ENCODE measurements at regions not wholly inside any gene's neighbourhood (a gene's known extent, or its start where the extent isn't known, plus 50 kb on each side); places are given as distances from the start of the nearest gene placed in this dataset.

DNA sequence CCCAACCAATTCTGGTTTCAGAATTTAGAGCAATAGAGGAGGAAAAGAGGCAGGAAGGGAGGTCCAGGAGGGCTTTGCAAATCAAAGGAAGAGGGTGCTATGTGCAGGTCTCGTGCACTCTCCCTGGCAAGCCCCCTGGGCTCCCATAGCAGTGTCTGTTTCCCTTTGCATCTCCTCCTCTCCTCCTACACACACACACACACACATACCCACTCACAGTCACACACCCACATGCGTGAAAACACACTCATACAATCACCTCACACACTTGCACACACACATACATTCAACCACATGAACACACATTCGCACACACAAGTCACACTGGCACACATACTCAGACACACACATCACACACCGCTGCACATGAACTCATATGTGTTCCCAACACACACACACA, 105.3 kb downstream of the OAT start:
- DNase-seq (ENCODE audit: low read depth), result no peak
- no peak overlapping the region for H3K4me3 ChIP-seq (ENCODE audit: low read depth, low read length)
- TF ChIP-seq, protein P1, sequence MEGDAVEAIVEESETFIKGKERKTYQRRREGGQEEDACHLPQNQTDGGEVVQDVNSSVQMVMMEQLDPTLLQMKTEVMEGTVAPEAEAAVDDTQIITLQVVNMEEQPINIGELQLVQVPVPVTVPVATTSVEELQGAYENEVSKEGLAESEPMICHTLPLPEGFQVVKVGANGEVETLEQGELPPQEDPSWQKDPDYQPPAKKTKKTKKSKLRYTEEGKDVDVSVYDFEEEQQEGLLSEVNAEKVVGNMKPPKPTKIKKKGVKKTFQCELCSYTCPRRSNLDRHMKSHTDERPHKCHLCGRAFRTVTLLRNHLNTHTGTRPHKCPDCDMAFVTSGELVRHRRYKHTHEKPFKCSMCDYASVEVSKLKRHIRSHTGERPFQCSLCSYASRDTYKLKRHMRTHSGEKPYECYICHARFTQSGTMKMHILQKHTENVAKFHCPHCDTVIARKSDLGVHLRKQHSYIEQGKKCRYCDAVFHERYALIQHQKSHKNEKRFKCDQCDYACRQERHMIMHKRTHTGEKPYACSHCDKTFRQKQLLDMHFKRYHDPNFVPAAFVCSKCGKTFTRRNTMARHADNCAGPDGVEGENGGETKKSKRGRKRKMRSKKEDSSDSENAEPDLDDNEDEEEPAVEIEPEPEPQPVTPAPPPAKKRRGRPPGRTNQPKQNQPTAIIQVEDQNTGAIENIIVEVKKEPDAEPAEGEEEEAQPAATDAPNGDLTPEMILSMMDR (IDR thresholded peaks at IDR 0.05; ENCODE audit: insufficient read depth, low read depth, low read length), result no peak

DNA sequence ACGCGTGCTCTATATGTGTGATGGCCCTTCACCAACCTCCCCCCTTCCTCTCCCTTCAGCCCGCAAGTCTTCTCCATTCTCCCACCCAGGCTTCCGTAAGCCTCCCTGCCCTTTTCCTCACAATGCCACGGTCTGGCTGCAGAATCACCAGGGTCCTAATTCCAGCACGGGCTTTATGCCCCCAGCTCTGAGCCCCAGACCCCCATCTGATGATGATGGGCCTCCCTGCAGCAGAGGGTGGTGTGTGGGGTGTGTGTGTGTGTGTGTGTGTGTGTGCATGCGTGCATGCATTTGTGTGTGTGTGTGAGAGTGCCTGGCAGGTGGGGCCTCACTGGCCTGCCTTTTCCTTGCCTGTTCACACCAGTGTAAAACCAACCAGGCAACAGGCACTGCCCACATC, 109.9 kb downstream of the OAT start:
- H3K4me3 ChIP-seq (ENCODE audit: low read depth, low read length), result no peak overlapping the region
- TF ChIP-seq, protein P1 (IDR thresholded peaks at IDR 0.05; ENCODE audit: insufficient read depth, low read depth, low read length), result no peak
- DNase-seq (ENCODE audit: low read depth), result no peak

DNA sequence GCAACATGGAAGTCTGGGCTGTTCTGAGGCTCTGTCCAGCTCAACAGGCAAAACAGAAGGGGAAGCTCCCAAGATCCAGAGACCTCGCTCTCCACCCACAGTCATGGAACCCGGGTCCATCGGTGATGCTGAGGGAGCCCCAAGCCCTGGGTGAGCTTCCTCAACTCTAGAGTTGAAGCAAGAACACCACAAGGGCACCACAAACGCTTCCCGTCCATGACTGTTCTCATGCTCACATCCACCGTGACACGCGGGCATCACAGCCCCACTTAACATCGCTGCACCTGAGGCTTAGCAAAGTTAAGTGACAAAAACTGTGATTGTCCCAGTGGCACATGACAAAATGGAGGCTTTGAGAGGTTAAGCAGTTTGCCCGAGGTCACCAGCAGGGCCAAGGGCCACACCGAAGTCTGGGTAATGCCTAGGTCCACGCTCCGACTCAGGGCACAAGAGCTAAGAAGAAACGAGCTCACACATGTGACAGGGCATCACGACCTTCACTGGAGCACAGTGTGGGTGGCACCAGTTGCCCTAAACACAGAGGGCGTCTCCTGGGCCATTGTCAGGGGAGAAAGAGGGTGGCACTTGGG, 110.6 kb downstream of the OAT start:
- TF ChIP-seq, protein P1 (IDR thresholded peaks at IDR 0.05; ENCODE audit: insufficient read depth, low read depth, low read length), result no peak
- no peak for DNase-seq (ENCODE audit: low read depth)
- H3K4me3 ChIP-seq (ENCODE audit: low read depth, low read length), result no peak overlapping the region

DNA sequence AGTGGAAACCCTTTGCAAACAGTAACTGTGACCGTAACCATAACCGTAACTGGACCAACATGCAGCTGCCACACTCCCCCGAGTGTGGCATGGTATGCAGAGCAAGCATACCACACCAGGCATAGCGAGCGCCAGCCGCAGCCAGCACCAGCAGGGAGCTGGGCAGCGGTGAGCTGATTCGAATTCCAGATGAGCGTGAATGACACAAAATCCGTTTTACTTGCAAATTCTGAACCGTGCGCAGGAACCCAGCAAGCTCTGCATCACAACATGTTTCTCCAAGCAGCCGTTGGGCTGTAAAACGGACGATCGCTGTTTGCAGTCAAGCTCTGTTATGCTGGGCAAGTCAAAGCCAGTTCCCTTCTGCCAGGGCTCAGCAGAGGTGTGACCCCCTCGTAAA, 111.1 kb downstream of the OAT start:
- no peak overlapping the region for H3K4me3 ChIP-seq (ENCODE audit: low read depth, low read length)
- TF ChIP-seq, protein P1 (IDR thresholded peaks at IDR 0.05; ENCODE audit: insufficient read depth, low read depth, low read length), result no peak
- no peak for DNase-seq (ENCODE audit: low read depth)

DNA sequence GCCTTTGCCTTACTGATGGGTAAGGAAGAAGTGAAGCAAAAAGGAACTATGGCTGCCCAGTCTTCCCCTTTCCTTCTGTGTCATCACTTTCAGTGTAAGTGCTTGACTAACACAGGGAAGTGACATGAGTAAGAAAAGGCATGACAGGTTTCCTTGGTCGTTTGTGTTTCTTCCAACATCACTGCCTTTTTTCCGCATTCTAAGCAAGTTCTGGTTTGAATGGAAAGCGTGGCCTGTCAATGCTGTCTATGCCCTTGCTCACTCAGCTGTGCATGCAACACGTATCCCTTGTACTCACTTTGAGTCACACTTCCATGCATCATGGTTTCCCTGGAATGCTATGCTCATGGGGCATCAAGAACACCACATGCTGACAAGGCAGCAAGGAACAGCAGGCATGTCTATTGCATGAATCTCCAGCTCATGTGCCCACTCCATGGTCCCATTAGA, 111.8 kb downstream of the OAT start:
- no peak overlapping the region for H3K4me3 ChIP-seq (ENCODE audit: low read depth, low read length)
- DNase-seq (ENCODE audit: low read depth), result no peak
- TF ChIP-seq, protein P1 (IDR thresholded peaks at IDR 0.05; ENCODE audit: insufficient read depth, low read depth, low read length), result no peak

DNA sequence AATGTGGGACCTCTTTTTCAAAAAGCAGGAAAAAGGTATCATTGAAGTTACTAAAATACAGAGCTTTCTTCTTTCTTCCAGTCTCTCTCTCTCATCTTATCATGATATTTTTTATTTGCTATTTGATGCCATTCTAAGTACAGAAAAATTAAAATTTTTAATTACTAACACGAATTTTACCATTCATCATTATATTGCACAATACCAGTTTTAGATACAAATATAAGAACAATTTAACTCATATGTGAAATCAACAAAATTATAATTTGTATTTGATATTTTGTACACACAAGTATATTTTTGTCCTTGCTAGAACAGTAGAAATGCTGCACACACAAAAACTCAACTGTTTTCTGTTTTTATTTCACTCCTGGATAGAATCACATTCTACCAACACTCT, 112.2 kb downstream of the OAT start:
- TF ChIP-seq, protein P1 (IDR thresholded peaks at IDR 0.05; ENCODE audit: insufficient read depth, low read depth, low read length), result no peak
- no peak overlapping the region for H3K4me3 ChIP-seq (ENCODE audit: low read depth, low read length)

DNA sequence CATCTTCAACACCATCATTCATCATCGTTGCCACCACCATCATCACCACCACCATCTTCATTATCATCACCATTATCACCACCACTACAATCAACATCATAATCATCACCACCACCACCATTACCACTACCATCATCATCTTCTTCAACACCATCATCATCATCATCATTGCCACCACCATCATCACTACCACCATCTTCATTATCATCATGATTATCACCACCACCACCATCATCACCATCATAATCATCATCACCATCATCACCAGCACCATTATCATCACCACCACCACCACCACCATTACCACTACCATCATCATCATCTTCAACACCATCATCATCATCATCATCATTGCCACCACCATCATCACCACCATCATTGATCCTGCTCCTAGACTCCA, 112.7 kb downstream of the OAT start:
- TF ChIP-seq, protein P1 (IDR thresholded peaks at IDR 0.05; ENCODE audit: insufficient read depth, low read depth, low read length), result no peak
- no peak for DNase-seq (ENCODE audit: low read depth)
- no peak overlapping the region for H3K4me3 ChIP-seq (ENCODE audit: low read depth, low read length)

More for the DNA sequence above, 112.2 kb downstream of the OAT start:
- no peak for DNase-seq (ENCODE audit: low read depth)

All from fibroblast of villous mesenchyme (primary cell).